GM23248 (cell line): ENCODE measurements at regions not wholly inside any gene's neighbourhood (a gene's known extent, or its start where the extent isn't known, plus 50 kb on each side); places are given as distances from the start of the nearest gene placed in this dataset.

Experiments
- EZH2 ChIP-seq: fragments of 200-600 bp; sonication (generic); IDR thresholded peaks from 2 replicates; pipeline ENCODE4 v1.6.1; 2018; ENCODE audit warnings: antibody characterized with exemption, mild to moderate bottlenecking; ENCODE audit not compliant: insufficient read depth, poor library complexity, severe bottlenecking
- EZH2phosphoT487 ChIP-seq: fragments of 200-600 bp; sonication (generic); IDR thresholded peaks from 2 replicates; pipeline ENCODE4 v1.6.1; 2018; ENCODE audit warnings: antibody characterized with exemption, moderate library complexity, mild to moderate bottlenecking, low read depth; ENCODE audit not compliant: insufficient read depth

DNA sequence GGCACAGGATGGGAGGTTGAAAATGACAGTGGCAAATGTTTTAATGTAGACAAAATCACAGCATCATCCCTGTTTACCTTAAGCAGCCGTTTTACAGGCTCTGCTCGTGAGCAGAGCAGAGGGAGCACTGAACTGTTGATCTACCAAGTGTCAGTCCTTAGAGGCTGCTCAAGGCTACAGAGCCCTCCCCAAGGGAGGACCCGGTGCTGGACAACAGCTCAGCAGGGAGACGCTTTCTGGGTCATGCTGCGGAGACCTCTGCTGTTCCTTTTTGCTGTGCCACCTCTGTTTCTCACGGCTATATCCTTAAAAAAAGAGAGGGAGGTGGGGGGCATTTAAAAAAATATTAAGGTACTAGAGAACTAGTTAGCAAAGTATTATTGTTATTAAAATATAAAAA, 400.2 kb downstream of the GABRB3 start:
- TF ChIP-seq EZH2 (no peak), EZH2phosphoT487 (no peak)
